GM23248 (cell line): ENCODE measurements at regions not wholly inside any gene's neighbourhood (a gene's known extent, or its start where the extent isn't known, plus 50 kb on each side); places are given as distances from the start of the nearest gene placed in this dataset.

Source experiments
- EZH2 ChIP-seq: fragments of 200-600 bp; sonication (generic); IDR thresholded peaks from 2 replicates; pipeline ENCODE4 v1.6.1; 2018; ENCODE audit warnings: antibody characterized with exemption, mild to moderate bottlenecking; ENCODE audit not compliant: insufficient read depth, poor library complexity, severe bottlenecking
- EZH2phosphoT487 ChIP-seq: fragments of 200-600 bp; sonication (generic); IDR thresholded peaks from 2 replicates; pipeline ENCODE4 v1.6.1; 2018; ENCODE audit warnings: antibody characterized with exemption, moderate library complexity, mild to moderate bottlenecking, low read depth; ENCODE audit not compliant: insufficient read depth

DNA sequence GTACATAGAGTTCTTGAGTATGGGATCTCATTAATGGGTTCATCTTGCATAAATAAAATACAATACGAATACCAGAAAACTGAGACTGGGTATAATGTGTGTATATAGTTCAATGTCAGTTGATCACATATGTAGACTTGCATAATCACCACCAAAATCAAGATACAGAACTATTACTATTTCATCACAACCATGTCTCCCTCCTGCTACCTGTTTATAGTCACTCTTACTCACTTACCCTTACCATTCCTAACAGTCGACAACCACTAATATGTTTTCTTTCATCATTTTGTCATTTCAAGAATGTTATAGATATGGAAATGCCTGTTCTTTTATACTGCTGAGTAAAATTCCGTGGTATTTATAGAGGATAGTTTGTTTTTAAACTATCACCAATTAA, 416.1 kb upstream of the CNTNAP2 start:
- no peak for TF ChIP-seq EZH2
- no peak for TF ChIP-seq EZH2phosphoT487
